ENCODE measurements at regions not wholly inside any gene's neighbourhood (a gene's known extent, or its start where the extent isn't known, plus 50 kb on each side); places are given as distances from the start of the nearest gene placed in this dataset.

DNA sequence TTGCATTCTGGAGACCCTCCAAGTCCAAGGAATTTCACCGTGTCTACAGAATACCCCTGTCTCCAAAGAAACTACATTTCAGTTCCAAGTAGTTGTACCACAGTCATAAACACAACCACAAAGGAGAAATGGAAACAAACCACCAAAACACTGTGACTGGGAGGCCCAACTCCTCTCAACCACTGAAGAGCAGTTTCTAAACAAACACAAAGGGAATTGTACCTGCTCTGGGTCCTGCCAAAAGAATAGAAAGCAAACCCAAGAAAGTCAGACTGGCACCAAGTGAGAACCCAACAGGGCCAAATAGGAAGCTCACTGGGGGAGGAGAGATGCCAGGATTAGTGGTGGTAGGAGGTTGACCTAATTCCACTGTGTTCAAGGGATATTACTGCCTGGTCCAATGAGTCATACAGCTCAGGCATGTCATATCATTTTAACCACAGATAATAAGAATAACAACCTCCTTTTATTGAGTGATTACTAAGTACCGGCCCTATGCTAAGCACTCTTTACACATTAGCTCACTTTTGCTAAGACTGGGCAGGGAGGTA is 123.9 kb upstream of the PPP2R5A start:
- Histone ChIP-seq H3K4me1 (ENCODE audit: control insufficient read depth, extremely low read depth, insufficient read depth, low read length) (peaks cover 19% of the 10 kb centered on the region), H3K9me3 (replicated peaks; ENCODE audit: control insufficient read depth, insufficient read depth, low read length) (no peaks in the 10 kb centered on the region), H3K27ac (ENCODE audit: insufficient read depth, low read depth, low read length) (no peak overlapping the region), H2AFZ (ENCODE audit: low read depth, low read length) (no peak overlapping the region), H4K20me1 (replicated peaks; ENCODE audit: control insufficient read depth, extremely low read depth, insufficient read depth, low read length) (no peaks in the 10 kb centered on the region), H3K4me2 (ENCODE audit: insufficient read depth, low read length) (no peak overlapping the region), H3K9me1 (replicated peaks; ENCODE audit: control insufficient read depth, extremely low read depth, insufficient read depth, low read length) (no peaks in the 10 kb centered on the region), H3K9ac (replicated peaks; ENCODE audit: extremely low read depth, insufficient read depth, low read length) (no peak overlapping the region), H3K79me2 (ENCODE audit: control insufficient read depth, insufficient read depth, low read length) (no peaks in the 10 kb centered on the region), H3K36me3 (ENCODE audit: control insufficient read depth in 2 of 2, extremely low read depth in 1 of 2, insufficient read depth in 2 of 2, low read length in 2 of 2) (no peaks in the 10 kb centered on the region), H3K4me3 (replicated peaks in 1 of 3; ENCODE audit: insufficient read depth in 1 of 3, low read depth in 1 of 3, low read length in 3 of 3) (no peak overlapping the region), H3K27me3 (ENCODE audit: control insufficient read depth in 2 of 2, insufficient read depth in 2 of 2, low read length in 2 of 2) (no peaks in the 10 kb centered on the region)
- intact Hi-C loops (cut with micrococcal nuclease) (no loop called here), dilution Hi-C loops (cut with MboI; ENCODE audit: extremely low pct_ligation_motif_present, low sequenced_read_pairs) (no loop called here)
- TF ChIP-seq MAX (IDR thresholded peaks at IDR 0.05; ENCODE audit: insufficient read depth, insufficient read length) (no peak), JUN (IDR thresholded peaks at IDR 0.05; ENCODE audit: borderline replicate concordance, insufficient read depth, insufficient read length, low read depth) (peak; percentile 48), MYC (IDR thresholded peaks at IDR 0.05; ENCODE audit: low read depth, low read length) (no peak), POLR2AphosphoS5 (IDR thresholded peaks at IDR 0.05; ENCODE audit: insufficient read depth, low read depth, low read length) (no peak), FOS (IDR thresholded peaks at IDR 0.05; ENCODE audit: borderline replicate concordance, insufficient read depth, low read length) (peak; percentile 69), GATA2 (IDR thresholded peaks at IDR 0.05; ENCODE audit: insufficient read depth, insufficient read length, low read depth, low read length) (peak; percentile 34), EZH2 (IDR thresholded peaks at IDR 0.05; ENCODE audit: borderline replicate concordance, low read depth, low read length, severe bottlenecking) (no peak), POLR2A (IDR thresholded peaks at IDR 0.05; ENCODE audit: low read depth, low read length) (no peak)
- TF ChIP-seq, protein P1, sequence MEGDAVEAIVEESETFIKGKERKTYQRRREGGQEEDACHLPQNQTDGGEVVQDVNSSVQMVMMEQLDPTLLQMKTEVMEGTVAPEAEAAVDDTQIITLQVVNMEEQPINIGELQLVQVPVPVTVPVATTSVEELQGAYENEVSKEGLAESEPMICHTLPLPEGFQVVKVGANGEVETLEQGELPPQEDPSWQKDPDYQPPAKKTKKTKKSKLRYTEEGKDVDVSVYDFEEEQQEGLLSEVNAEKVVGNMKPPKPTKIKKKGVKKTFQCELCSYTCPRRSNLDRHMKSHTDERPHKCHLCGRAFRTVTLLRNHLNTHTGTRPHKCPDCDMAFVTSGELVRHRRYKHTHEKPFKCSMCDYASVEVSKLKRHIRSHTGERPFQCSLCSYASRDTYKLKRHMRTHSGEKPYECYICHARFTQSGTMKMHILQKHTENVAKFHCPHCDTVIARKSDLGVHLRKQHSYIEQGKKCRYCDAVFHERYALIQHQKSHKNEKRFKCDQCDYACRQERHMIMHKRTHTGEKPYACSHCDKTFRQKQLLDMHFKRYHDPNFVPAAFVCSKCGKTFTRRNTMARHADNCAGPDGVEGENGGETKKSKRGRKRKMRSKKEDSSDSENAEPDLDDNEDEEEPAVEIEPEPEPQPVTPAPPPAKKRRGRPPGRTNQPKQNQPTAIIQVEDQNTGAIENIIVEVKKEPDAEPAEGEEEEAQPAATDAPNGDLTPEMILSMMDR (IDR thresholded peaks at IDR 0.05; ENCODE audit: extremely low read depth in 1 of 2, insufficient read depth in 1 of 2, low read depth in 1 of 2, low read length in 2 of 2): no peak
- POLR2A ChIA-PET: interaction anchor here (0.5 kb wide), 1 partner anchor 165 kb away, joined by 4 read pairs; no protein-coding TSS in a partner anchor
- no TSS peak for BruUV-seq (replicated peaks)
- FAIRE-seq (peak; percentile 63), DNase-seq (ENCODE audit: low read depth, low spot score) (peak; percentile 24)
- CTCF ChIA-PET: interaction anchor here (1.2 to 1.9 kb wide), 2 partner anchors 9 to 90 kb away, joined by 5 to 6 read pairs; no protein-coding TSS in a partner anchor
